Activated T-cell treated with anti-CD3 and anti-CD28 coated beads, Interleukin-2, amount 50 U/mL, for 4 hours (primary cell): ENCODE measurements at regions not wholly inside any gene's neighbourhood (a gene's known extent, or its start where the extent isn't known, plus 50 kb on each side); places are given as distances from the start of the nearest gene placed in this dataset.

ENCODE experiments used
- ATAC-seq, 2 donors: fragments of 200-7000 bp; cut with Tn5 transposase; one replicate each; pipeline ENCODE4 v1.10.0; 2021
- DNase-seq: peaks from one replicate; pipeline ENCODE4 v3.0.0-alpha.2; 2020
- H3K27me3 Mint-ChIP-seq: one replicate; pipeline ENCODE4 v1.8.0; 2021; ENCODE audit warnings: low read depth, mixed read lengths
- H3K36me3 Mint-ChIP-seq: one replicate; pipeline ENCODE4 v1.8.0; 2022; ENCODE audit warnings: mixed read lengths; ENCODE audit not compliant: insufficient read depth
- H3K4me1 Mint-ChIP-seq: one replicate; pipeline ENCODE4 v1.8.0; 2021; ENCODE audit warnings: low read depth, mixed read lengths
- H3K4me3 Mint-ChIP-seq: one replicate; pipeline ENCODE4 v1.8.0; 2021; ENCODE audit warnings: mild to moderate bottlenecking, moderate library complexity, mixed read lengths
- H3K9me3 Mint-ChIP-seq: one replicate; pipeline ENCODE4 v1.8.0; 2021; ENCODE audit warnings: mixed read lengths

GRCh38 chr5:51034222-51034901 is 348.9 kb upstream of the ISL1 start:
- Mint-ChIP-seq H3K9me3 (peaks cover 4% of the 10 kb centered on the region), H3K4me3 (no peak overlapping the region), H3K36me3 (no peaks in the 10 kb centered on the region), H3K27me3 (peaks cover 1% of the 10 kb centered on the region), H3K4me1 (no peaks in the 10 kb centered on the region)
- ATAC-seq (no peak), DNase-seq (no peak)

- Mint-ChIP-seq H3K27me3 (peaks cover 2% of the 10 kb centered on the region), H3K4me1 (no peaks in the 10 kb centered on the region), H3K36me3 (no peaks in the 10 kb centered on the region)
These were observed 343.6 kb upstream of the ISL1 start for GRCh38 chr5:51039424-51040329.

GRCh38 chr5:51043745-51044144 is 339.5 kb upstream of the ISL1 start:
- Mint-ChIP-seq H3K9me3 (no peaks in the 10 kb centered on the region), H3K4me1 (no peaks in the 10 kb centered on the region), H3K36me3 (no peaks in the 10 kb centered on the region), H3K4me3 (no peak overlapping the region), H3K27me3 (peaks cover 2% of the 10 kb centered on the region)
- DNase-seq (no peak), ATAC-seq (no peak)

More at GRCh38 chr5:51039424-51040329, 343.6 kb upstream of the ISL1 start:
- DNase-seq (no peak), ATAC-seq (no peak)
- Mint-ChIP-seq H3K9me3 (no peaks in the 10 kb centered on the region), H3K4me3 (no peak overlapping the region)

- H3K9me3 Mint-ChIP-seq: no peaks in the 10 kb centered on the region
- ATAC-seq (no peak), DNase-seq (no peak)
- H3K36me3 Mint-ChIP-seq: no peaks in the 10 kb centered on the region
- H3K27me3 Mint-ChIP-seq: no peaks in the 10 kb centered on the region
- H3K4me3 Mint-ChIP-seq: no peak overlapping the region
- no peaks in the 10 kb centered on the region for H3K4me1 Mint-ChIP-seq
These were observed 335.9 kb upstream of the ISL1 start for GRCh38 chr5:51047369-51047768.

- no peak overlapping the region for H3K4me3 Mint-ChIP-seq
- H3K4me1 Mint-ChIP-seq: no peaks in the 10 kb centered on the region
- H3K27me3 Mint-ChIP-seq: no peaks in the 10 kb centered on the region
- DNase-seq: no peak
- ATAC-seq: no peak
- H3K9me3 Mint-ChIP-seq: peaks cover 3% of the 10 kb centered on the region
- peaks cover 2% of the 10 kb centered on the region for H3K36me3 Mint-ChIP-seq
These were observed 329.9 kb upstream of the ISL1 start for GRCh38 chr5:51053361-51053760.

GRCh38 chr5:51060953-51061352 is 322.3 kb upstream of the ISL1 start:
- Mint-ChIP-seq H3K27me3 (no peaks in the 10 kb centered on the region), H3K4me1 (no peaks in the 10 kb centered on the region), H3K4me3 (no peak overlapping the region), H3K9me3 (peaks cover 17% of the 10 kb centered on the region), H3K36me3 (no peaks in the 10 kb centered on the region)
- DNase-seq (no peak), ATAC-seq (no peak)

- Mint-ChIP-seq H3K27me3 (no peaks in the 10 kb centered on the region), H3K9me3 (peaks cover 32% of the 10 kb centered on the region), H3K36me3 (no peaks in the 10 kb centered on the region), H3K4me1 (no peaks in the 10 kb centered on the region), H3K4me3 (no peak overlapping the region)
- no peak for DNase-seq
- ATAC-seq: no peak
These were observed 310.3 kb upstream of the ISL1 start for GRCh38 chr5:51072937-51073336.

- no peaks in the 10 kb centered on the region for H3K4me1 Mint-ChIP-seq
- no peak overlapping the region for H3K4me3 Mint-ChIP-seq
- DNase-seq: no peak
These were observed 300.5 kb upstream of the ISL1 start for GRCh38 chr5:51082741-51083140.

GRCh38 chr5:51091816-51092215 is 291.4 kb upstream of the ISL1 start:
- Mint-ChIP-seq H3K4me3 (no peak overlapping the region), H3K27me3 (no peaks in the 10 kb centered on the region), H3K4me1 (no peaks in the 10 kb centered on the region), H3K36me3 (no peaks in the 10 kb centered on the region), H3K9me3 (peaks cover 4% of the 10 kb centered on the region)
- no peak for DNase-seq
- ATAC-seq: no peak

More at GRCh38 chr5:51082741-51083140, 300.5 kb upstream of the ISL1 start:
- H3K27me3 Mint-ChIP-seq: no peaks in the 10 kb centered on the region
- H3K9me3 Mint-ChIP-seq: peaks cover 12% of the 10 kb centered on the region
- no peak for ATAC-seq
- H3K36me3 Mint-ChIP-seq: no peaks in the 10 kb centered on the region

- H3K36me3 Mint-ChIP-seq: no peaks in the 10 kb centered on the region
- peaks cover 6% of the 10 kb centered on the region for H3K9me3 Mint-ChIP-seq
- ATAC-seq (no peak), DNase-seq (no peak)
- no peak overlapping the region for H3K4me3 Mint-ChIP-seq
- no peaks in the 10 kb centered on the region for H3K4me1 Mint-ChIP-seq
- no peaks in the 10 kb centered on the region for H3K27me3 Mint-ChIP-seq
These were observed 287.8 kb upstream of the ISL1 start for GRCh38 chr5:51095486-51095885.

- H3K4me3 Mint-ChIP-seq: no peak overlapping the region
These were observed 286.4 kb upstream of the ISL1 start for GRCh38 chr5:51096859-51097258.

GRCh38 chr5:51099173-51099853 is 283.9 kb upstream of the ISL1 start:
- no peak for DNase-seq
- no peaks in the 10 kb centered on the region for H3K4me1 Mint-ChIP-seq

More at GRCh38 chr5:51096859-51097258, 286.4 kb upstream of the ISL1 start:
- H3K27me3 Mint-ChIP-seq: no peaks in the 10 kb centered on the region
- ATAC-seq (no peak), DNase-seq (no peak)
- H3K9me3 Mint-ChIP-seq: peaks cover 14% of the 10 kb centered on the region
- H3K4me1 Mint-ChIP-seq: no peaks in the 10 kb centered on the region
- H3K36me3 Mint-ChIP-seq: no peaks in the 10 kb centered on the region

GRCh38 chr5:51104556-51104955 is 278.7 kb upstream of the ISL1 start:
- ATAC-seq (no peak), DNase-seq (no peak)
- Mint-ChIP-seq H3K4me1 (no peaks in the 10 kb centered on the region), H3K4me3 (no peak overlapping the region), H3K9me3 (peaks cover 14% of the 10 kb centered on the region), H3K27me3 (no peaks in the 10 kb centered on the region), H3K36me3 (no peaks in the 10 kb centered on the region)

More at GRCh38 chr5:51099173-51099853, 283.9 kb upstream of the ISL1 start:
- Mint-ChIP-seq H3K27me3 (no peaks in the 10 kb centered on the region), H3K36me3 (no peaks in the 10 kb centered on the region), H3K9me3 (peaks cover 14% of the 10 kb centered on the region), H3K4me3 (no peak overlapping the region)
- no peak for ATAC-seq

GRCh38 chr5:51109786-51110410 is 273.4 kb upstream of the ISL1 start:
- Mint-ChIP-seq H3K4me3 (no peak overlapping the region), H3K27me3 (no peaks in the 10 kb centered on the region), H3K4me1 (no peaks in the 10 kb centered on the region), H3K36me3 (no peaks in the 10 kb centered on the region), H3K9me3 (peaks cover 8% of the 10 kb centered on the region)
- no peak for DNase-seq
- ATAC-seq: no peak
